Astrocyte of the hippocampus (primary cell): ENCODE measurements at regions not wholly inside any gene's neighbourhood (a gene's known extent, or its start where the extent isn't known, plus 50 kb on each side); places are given as distances from the start of the nearest gene placed in this dataset.

ENCODE experiments used
- DNase-seq: peaks from one replicate; pipeline ENCODE4 v3.0.0; 2011; ENCODE audit warnings: low read depth, low spot score

GRCh38 chr20:40738976-40739375, 49.9 kb upstream of the MAFB start:
- no peak for DNase-seq

DNA sequence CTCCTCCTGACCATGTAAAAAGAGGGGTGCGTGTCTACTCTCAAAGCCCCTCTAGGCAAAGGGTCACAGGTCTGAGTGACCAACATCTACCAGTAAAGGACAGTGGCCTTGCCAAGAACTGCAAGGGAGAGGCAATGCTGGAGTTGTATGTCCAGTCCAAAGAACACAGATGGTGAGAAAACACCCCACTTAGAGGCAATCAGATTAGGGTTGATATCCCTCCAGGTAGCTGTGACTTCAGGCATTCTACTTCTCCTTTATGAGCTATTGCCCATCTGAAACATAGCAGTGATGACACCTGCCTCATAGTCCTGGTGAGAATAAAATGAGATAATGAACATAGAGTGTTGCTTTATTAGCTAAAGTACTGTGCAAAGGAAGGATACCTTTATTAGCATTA, 50.8 kb upstream of the MAFB start:
- no peak for DNase-seq

DNA sequence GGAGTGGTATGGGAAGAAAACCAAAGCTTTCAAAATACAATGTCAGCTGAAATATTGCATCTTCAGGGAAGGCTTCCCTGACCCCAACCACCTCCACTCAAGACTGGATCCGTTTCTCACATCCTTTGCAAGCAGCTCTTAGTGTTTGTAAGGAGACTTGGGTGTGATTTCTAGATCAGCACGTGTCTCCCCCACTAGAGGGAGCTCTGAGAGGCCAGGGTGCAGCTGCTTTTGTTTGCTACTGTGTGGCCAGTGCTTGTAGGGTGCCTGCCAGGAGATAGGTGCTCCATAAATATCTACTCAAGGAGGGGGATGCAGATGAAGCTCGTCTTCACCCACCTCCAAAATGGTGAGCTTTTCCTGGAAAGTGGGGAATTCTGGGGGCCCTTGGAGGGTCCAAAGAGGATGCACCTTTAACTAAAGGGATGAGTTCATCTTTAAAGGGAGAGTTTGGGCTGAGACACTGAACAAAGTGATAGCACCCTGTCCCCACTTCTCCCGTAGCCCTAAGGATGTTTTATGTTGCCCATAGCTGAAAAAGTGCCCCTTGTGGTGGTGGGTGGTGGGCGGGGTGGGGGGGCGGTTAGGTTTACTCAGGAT, 52.6 kb upstream of the MAFB start:
- peak; percentile 29 for DNase-seq

GRCh38 chr20:40743141-40743775, 54.2 kb upstream of the MAFB start:
- no peak for DNase-seq

GRCh38 chr20:40744072-40744817, 55.2 kb upstream of the MAFB start:
- no peak for DNase-seq

GRCh38 chr20:40744818-40745175, 55.8 kb upstream of the MAFB start:
- DNase-seq, result no peak

DNA sequence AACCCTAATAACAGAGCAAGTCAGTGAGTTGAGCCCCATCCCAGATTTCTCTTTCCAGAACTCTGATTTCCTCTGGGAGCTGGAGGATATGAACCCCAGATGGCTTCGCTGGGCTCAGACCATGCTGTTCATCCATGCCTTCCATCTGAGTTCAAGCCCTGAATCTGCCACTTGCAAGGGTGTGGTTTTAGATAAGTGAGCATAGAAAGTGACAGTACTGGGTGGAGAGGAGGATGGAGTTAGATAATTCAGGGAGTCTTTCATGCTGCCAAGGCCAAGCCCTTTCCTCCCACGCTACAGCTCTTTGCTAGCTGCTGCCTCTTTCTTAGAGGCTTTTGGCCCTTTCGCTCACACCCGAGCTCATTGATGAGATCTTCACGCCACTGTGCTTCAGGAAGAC, 57.2 kb upstream of the MAFB start:
- no peak for DNase-seq

GRCh38 chr20:40748182-40748581, 59.1 kb upstream of the MAFB start:
- DNase-seq, result no peak

- DNase-seq, result no peak
These were observed 61.0 kb upstream of the MAFB start for GRCh38 chr20:40749985-40750506.

DNA sequence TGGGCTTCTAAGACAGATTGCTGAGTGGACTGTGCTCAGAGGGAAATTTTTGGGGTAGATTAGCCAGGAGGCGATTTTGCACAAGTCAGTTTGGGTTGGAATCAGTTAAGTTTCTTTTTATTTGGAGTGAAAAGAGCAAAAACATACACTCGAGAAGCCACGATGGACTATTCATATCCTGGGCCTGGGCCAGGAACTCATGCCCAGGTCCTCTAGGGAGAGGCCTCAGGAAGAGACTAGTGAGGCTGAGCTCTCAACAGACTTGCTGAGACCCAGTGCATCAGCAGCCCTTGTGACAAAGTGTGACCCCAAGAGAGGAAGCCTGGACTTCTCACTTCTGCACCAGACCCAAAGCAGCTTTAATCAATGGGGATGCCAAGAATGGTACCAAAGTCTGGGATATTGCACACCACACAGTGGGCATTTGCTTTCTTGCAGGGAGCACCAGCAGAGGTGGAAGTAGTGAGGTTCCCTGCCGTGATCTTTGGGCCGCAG, 61.6 kb upstream of the MAFB start:
- DNase-seq, result no peak

- no peak for DNase-seq
These were observed 64.4 kb upstream of the MAFB start for GRCh38 chr20:40753472-40753871.

DNA sequence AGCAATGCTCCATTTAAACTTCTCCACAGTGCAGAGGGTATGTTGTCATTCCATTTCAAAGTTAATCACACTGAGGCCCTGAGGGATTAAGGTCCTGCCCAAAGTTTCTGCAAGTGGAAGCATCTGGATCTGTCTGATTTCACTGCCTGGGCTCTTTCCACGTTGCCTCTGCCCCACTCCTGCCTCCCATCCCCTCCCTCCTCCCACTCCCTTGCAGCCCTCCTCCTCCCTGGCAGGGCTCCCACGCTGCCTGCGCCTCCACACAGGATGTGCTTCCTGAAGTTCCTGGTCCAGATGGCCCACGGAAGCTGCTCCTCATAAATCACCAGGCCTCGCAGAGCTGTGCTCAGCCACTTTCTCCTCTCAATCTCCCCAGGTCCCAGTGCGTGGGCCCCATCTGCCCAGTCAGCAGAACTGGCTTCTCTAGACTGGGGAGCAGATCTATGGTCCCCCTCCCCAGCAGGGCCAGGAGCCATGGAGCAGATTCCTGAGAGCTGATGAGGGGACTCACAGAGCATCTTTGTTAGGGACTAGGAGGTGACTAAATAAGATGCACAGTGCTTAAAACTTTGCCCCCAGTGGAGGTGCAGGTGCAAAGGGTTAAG, 65.4 kb upstream of the MAFB start:
- no peak for DNase-seq

GRCh38 chr20:40757087-40757486, 68.1 kb upstream of the MAFB start:
- no peak for DNase-seq

DNA sequence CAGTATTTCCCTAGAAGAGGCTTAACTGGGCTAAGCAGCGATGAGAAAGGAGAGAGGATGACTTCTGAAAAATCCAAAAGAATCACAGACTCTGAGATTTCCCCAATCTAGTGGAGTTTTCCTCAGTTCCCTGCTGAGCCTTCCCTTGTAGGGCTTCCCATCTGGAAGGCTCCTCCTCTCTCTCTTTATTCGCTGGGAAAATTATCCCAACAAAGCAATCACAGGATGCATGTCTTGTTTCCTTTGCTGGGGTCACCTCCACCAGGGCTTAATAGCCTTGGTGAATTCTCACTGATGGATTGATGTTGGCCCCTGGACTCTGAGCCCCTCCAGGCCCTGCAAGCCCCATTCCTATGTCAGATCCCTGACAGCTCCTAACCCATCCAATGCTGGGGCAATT, 69.8 kb upstream of the MAFB start:
- no peak for DNase-seq

GRCh38 chr20:40760399-40760798, 71.4 kb upstream of the MAFB start:
- DNase-seq, result no peak

DNA sequence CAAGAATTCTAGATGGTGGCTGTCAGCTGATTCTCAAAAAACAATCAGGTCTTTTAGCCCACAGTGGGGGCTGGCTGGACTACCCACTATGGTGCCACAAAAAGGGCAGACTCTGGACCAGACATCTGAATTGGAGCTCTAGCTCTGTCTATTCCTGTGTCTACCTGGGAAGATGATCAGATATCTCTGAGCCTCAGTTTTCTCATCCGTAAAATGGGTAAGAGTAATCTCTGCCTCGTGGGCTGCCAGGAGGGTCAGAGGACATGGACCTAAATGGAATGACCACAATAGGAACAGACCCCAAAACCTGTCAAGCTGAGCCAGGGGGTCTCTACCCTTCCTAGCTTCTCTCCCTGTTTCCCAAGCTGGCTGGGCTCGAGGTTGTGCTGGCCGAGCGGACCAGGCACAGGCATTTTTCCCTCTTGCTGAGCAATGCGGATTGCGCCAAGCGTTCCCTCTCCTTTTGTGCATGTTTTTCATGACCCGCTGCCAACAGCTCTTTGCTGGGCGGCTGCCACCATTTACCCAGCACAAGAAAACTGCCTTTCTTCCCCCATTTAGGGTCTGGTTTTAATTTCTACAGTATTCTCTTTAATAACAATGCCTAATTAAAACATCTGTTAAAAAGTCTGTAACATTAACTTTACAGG, 74.7 kb upstream of the MAFB start:
- peak; percentile 83 for DNase-seq

- no peak for DNase-seq
These were observed 76.9 kb upstream of the MAFB start for GRCh38 chr20:40765814-40766480.

DNA sequence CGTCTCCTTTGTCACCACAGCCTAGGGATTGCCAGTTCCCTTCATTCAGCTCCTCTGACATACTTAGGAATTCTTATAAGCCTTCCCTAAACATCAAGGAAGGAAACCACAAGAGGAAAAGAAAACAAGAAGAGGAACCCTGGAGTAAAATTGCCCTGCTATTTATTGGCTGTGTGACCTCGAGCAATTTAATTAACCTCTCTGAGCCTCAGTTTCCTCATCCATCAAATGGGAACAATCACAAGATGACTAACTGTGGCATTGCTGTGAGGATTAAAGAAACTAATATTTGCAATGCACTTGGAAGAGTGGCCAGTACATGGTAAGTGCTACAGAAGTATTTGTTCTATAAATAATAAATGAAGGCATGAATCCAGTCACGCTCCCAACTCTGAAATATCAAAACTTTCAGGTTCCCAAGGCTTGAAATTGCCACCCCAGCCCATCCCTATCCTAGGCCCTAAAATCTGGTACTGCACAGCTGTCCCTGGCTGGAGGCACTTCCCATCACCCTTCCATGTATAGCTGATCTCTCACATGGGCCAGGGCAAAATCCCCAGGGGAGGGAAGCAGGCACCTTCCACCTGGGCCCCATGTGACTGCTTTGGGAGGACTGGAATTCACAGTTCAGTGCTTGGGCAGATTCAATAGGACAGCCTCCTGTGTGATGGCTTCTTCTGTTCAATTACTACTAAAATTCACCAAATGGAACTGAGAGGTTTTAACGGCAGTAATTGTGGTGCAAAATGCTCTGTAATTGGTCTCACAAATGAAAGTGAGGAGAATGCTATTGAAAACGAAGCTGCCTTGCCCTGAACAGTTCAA, 78.0 kb upstream of the MAFB start:
- DNase-seq, result no peak

DNA sequence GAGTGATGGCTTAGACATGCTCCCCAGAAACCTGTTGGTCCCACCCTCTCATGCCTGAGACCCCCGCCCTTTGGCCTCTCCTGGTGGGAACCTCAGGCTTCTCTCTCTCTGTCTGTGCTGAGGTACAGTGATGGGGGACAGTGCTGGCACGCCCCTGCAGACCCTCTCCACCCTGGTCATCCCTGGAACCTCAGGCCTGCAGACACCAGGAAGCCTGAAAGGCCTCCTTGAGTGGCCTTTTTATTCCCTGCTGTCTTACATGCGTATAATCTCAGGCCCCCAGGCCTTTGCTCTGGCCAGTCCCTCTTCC, 78.5 kb upstream of the MAFB start:
- DNase-seq, result no peak

GRCh38 chr20:40768105-40768504, 79.1 kb upstream of the MAFB start:
- no peak for DNase-seq
